ENCODE measurements at regions not wholly inside any gene's neighbourhood (a gene's known extent, or its start where the extent isn't known, plus 50 kb on each side); places are given as distances from the start of the nearest gene placed in this dataset.

- no peak for TF ChIP-seq POLR2A (IDR thresholded peaks at IDR 0.05)
- TF ChIP-seq CTCF (IDR thresholded peaks at IDR 0.05), result no peak
- TF ChIP-seq EP300 (IDR thresholded peaks at IDR 0.05), result no peak
These were observed 432.9 kb upstream of the CFAP20DC start for GRCh38 chr3:59482684-59483083.

Data from sigmoid colon (tissue), 4 donors.